Upper lobe of left lung (tissue), 6 donors: ENCODE measurements at regions not wholly inside any gene's neighbourhood (a gene's known extent, or its start where the extent isn't known, plus 50 kb on each side); places are given as distances from the start of the nearest gene placed in this dataset.

Experiments
- ATAC-seq, 2 donors: fragments of 200-7000 bp; cut with Tn5 transposase; one replicate each; pipeline ENCODE4 v1.9.1; 2022; ENCODE audit warnings: mild to moderate bottlenecking in 2 of 2, moderate library complexity in 2 of 2; ENCODE audit not compliant: low FRiP score in 2 of 2
- DNase-seq, 2 donors: peaks; one replicate each; pipeline ENCODE4 v3.0.0-alpha.2; 2019 to 2020
- H3K27ac ChIP-seq, 4 donors: fragments of 200-600 bp; sonication (generic); one replicate each; pipeline ENCODE4 v1.5.1; 2016 to 2019
- H3K27me3 ChIP-seq, 4 donors: fragments of 200-600 bp; sonication (generic); one replicate each; pipeline ENCODE4 v1.5.1; 2017 to 2019
- H3K36me3 ChIP-seq, 4 donors: fragments of 200-600 bp; sonication (generic); one replicate each; pipeline ENCODE4 v1.5.1; 2016 to 2019
- H3K4me1 ChIP-seq, 4 donors: fragments of 200-600 bp; sonication (generic); one replicate each; pipeline ENCODE4 v1.5.1; 2018 to 2019
- H3K4me3 ChIP-seq, 4 donors: fragments of 200-600 bp; sonication (generic); one replicate each; pipeline ENCODE4 v1.5.1; 2017 to 2019; ENCODE audit warnings: mild to moderate bottlenecking in 2 of 4, moderate library complexity in 1 of 4
- H3K9me3 ChIP-seq, 4 donors: fragments of 200-600 bp; sonication (generic); one replicate each; pipeline ENCODE4 v1.5.1; 2018 to 2019
- CTCF ChIP-seq, 6 experiments: fragments of 450-650 bp in 4 of 6; fragments of 200-600 bp in 2 of 6; sonication (generic) in 2 of 6; IDR thresholded peaks; one replicate each; pipeline ENCODE4 v1.5.1; 2016 to 2019; ENCODE audit warnings: antibody characterized with exemption in 6 of 6
- EP300 ChIP-seq, 4 donors: sonication (generic); formaldehyde crosslinking; IDR thresholded peaks; one replicate each; pipeline ENCODE4 v1.5.1; 2017; ENCODE audit warnings: antibody characterized with exemption in 4 of 4, control low read depth in 2 of 4
- POLR2A ChIP-seq, 4 donors: fragments of 450-650 bp; IDR thresholded peaks; one replicate each; pipeline ENCODE4 v1.5.1; 2016 to 2017; ENCODE audit warnings: antibody characterized with exemption in 4 of 4, mild to moderate bottlenecking in 2 of 4
- POLR2AphosphoS5 ChIP-seq, 2 donors: sonication (generic); formaldehyde crosslinking; IDR thresholded peaks; one replicate each; pipeline ENCODE4 v1.5.1; 2017; ENCODE audit warnings: antibody characterized with exemption in 2 of 2
- WGBS, 2 donors: methylation state at CpG; one replicate each; pipeline ENCODE4 v1.1.5; 2017 to 2018; 5-methylcytosine and 5-hydroxymethylcytosine counted together
- donor health status: DM: no; HTN: no; CAD: no; lungs with moderate emphysema.
- donor health status: DM: no; HTN: yes; CAD: no; lungs with severe emphysema.

GRCh38 chr18:77879829-77880228, 630.2 kb downstream of the GALR1 start:
- no peak for TF ChIP-seq EP300 (IDR thresholded peaks at IDR 0.05)
- no peak for TF ChIP-seq CTCF (IDR thresholded peaks at IDR 0.05)
- TF ChIP-seq POLR2A (IDR thresholded peaks at IDR 0.05) = no peak
- TF ChIP-seq POLR2AphosphoS5 (IDR thresholded peaks at IDR 0.05) = no peak
- H3K36me3 ChIP-seq = no peaks in the 10 kb centered on the region
- no peaks in the 10 kb centered on the region for H3K4me1 ChIP-seq
- H3K27ac ChIP-seq = no peak overlapping the region
- ATAC-seq (no peak), DNase-seq (peak in 1 of 2 donors; percentile 42)
- no peaks in the 10 kb centered on the region for H3K9me3 ChIP-seq
- no peaks in the 10 kb centered on the region for H3K27me3 ChIP-seq
- 86 to 95% methylated on average over 16 of the region's 16 CpGs for WGBS, 2 donors
- H3K4me3 ChIP-seq = no peak overlapping the region

GRCh38 chr18:77884454-77884853, 634.8 kb downstream of the GALR1 start:
- no peak for ATAC-seq
- WGBS, 2 donors = 89 to 92% methylated on average over 5 of the region's 5 CpGs

GRCh38 chr18:77894060-77894459, 644.4 kb downstream of the GALR1 start:
- 64 to 67% methylated on average over 6 of the region's 6 CpGs for WGBS, 2 donors
- Histone ChIP-seq H3K27me3 (no peaks in the 10 kb centered on the region), H3K36me3 (no peaks in the 10 kb centered on the region), H3K27ac (no peak overlapping the region), H3K9me3 (peaks cover 0 to 9% (median 5%) of the 10 kb centered on the region in 4 donors), H3K4me1 (no peaks in the 10 kb centered on the region), H3K4me3 (no peak overlapping the region)
- ATAC-seq (no peak), DNase-seq (no peak)
- TF ChIP-seq EP300 (IDR thresholded peaks at IDR 0.05) = no peak
- no peak for TF ChIP-seq POLR2A (IDR thresholded peaks at IDR 0.05)
- TF ChIP-seq CTCF (IDR thresholded peaks at IDR 0.05) = no peak
- TF ChIP-seq POLR2AphosphoS5 (IDR thresholded peaks at IDR 0.05) = no peak

More at GRCh38 chr18:77884454-77884853, 634.8 kb downstream of the GALR1 start:
- TF ChIP-seq CTCF (IDR thresholded peaks at IDR 0.05) (no peak), POLR2AphosphoS5 (IDR thresholded peaks at IDR 0.05) (no peak), EP300 (IDR thresholded peaks at IDR 0.05) (no peak), POLR2A (IDR thresholded peaks at IDR 0.05) (no peak)
- Histone ChIP-seq H3K4me1 (no peaks in the 10 kb centered on the region), H3K36me3 (no peaks in the 10 kb centered on the region), H3K4me3 (no peak overlapping the region), H3K27me3 (no peaks in the 10 kb centered on the region), H3K9me3 (no peaks in the 10 kb centered on the region), H3K27ac (no peak overlapping the region)
- DNase-seq = no peak

- no peaks in the 10 kb centered on the region for H3K27me3 ChIP-seq
- no peak overlapping the region for H3K4me3 ChIP-seq
- H3K36me3 ChIP-seq = no peaks in the 10 kb centered on the region
- no peak overlapping the region for H3K27ac ChIP-seq
- TF ChIP-seq POLR2A (IDR thresholded peaks at IDR 0.05) (no peak), CTCF (IDR thresholded peaks at IDR 0.05) (no peak), POLR2AphosphoS5 (IDR thresholded peaks at IDR 0.05) (no peak), EP300 (IDR thresholded peaks at IDR 0.05) (no peak)
- H3K9me3 ChIP-seq = peaks cover 0 to 8% (median 5%) of the 10 kb centered on the region in 4 donors
- H3K4me1 ChIP-seq = peaks cover 0 to 7% (median 4%) of the 10 kb centered on the region in 4 donors
- no peak for DNase-seq
- ATAC-seq = no peak
- 91 to 94% methylated on average over 6 of the region's 6 CpGs for WGBS, 2 donors
Measured at GRCh38 chr18:77895250-77895649, 645.6 kb downstream of the GALR1 start.

GRCh38 chr18:77896586-77897252, 647.1 kb downstream of the GALR1 start:
- H3K4me3 ChIP-seq = no peak overlapping the region
- H3K36me3 ChIP-seq = no peaks in the 10 kb centered on the region
- ATAC-seq (no peak), DNase-seq (no peak)
- no peak for TF ChIP-seq CTCF (IDR thresholded peaks at IDR 0.05)
- no peak for TF ChIP-seq POLR2A (IDR thresholded peaks at IDR 0.05)
- TF ChIP-seq EP300 (IDR thresholded peaks at IDR 0.05) = no peak
- TF ChIP-seq POLR2AphosphoS5 (IDR thresholded peaks at IDR 0.05) = no peak
- 66 to 72% methylated on average over 10 to 12 of the region's 12 CpGs for WGBS, 2 donors
- no peaks in the 10 kb centered on the region for H3K27me3 ChIP-seq
- H3K4me1 ChIP-seq = peaks cover 0 to 10% (median 6%) of the 10 kb centered on the region in 4 donors
- H3K27ac ChIP-seq = no peak overlapping the region
- H3K9me3 ChIP-seq = no peaks in the 10 kb centered on the region
